AML-193 (cell line): ENCODE measurements at regions not wholly inside any gene's neighbourhood (a gene's known extent, or its start where the extent isn't known, plus 50 kb on each side); places are given as distances from the start of the nearest gene placed in this dataset.
"Not testable (repeated sequence)": the region's sequence is repeated elsewhere in the genome, so short reads cannot be mapped to it uniquely, and the experiment has no call there.

Experiments used
- DNase-seq, 2 experiments: peaks; one replicate each; lab custom pipeline; 2025; lab: John Stamatoyannopoulos, UW

DNA sequence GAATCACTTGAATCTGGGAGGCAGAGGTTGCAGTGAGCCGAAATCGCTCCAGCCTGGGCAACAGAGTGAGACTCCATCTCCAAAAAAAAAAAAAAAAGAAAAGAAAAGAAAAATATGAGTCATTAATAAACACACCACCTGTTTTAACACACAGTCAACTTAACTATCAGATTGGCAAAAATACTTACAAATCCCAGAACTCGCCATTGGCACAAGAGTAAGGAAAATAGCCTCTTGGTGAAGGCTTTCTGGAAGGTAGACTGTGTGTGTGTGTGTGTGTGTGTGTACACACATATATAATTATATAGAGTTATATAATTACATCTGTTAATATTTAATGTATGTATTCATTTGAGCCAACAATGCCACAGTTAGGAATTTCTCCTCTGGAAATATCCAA is 63.7 kb upstream of the UXS1 start:
- no peak for DNase-seq

DNA sequence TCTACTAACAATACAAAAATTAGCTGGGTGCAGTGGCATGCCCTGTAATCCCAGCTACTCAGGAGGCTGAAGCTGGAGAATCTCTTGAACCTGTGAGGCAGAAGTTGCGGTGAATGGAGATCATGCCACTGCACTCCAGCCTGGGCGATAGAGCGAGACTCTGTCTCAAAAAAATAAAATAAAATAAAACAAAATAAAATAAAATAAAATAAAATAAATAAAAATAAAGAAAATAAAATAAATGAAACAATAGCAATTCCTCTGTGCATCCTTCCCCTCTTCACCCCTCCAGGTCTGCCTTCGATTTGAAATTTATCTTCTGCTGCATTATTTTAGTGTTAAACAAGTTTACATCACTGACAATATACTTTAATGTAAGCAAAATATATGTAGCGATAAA is 63.0 kb upstream of the UXS1 start:
- DNase-seq: no peak

DNA sequence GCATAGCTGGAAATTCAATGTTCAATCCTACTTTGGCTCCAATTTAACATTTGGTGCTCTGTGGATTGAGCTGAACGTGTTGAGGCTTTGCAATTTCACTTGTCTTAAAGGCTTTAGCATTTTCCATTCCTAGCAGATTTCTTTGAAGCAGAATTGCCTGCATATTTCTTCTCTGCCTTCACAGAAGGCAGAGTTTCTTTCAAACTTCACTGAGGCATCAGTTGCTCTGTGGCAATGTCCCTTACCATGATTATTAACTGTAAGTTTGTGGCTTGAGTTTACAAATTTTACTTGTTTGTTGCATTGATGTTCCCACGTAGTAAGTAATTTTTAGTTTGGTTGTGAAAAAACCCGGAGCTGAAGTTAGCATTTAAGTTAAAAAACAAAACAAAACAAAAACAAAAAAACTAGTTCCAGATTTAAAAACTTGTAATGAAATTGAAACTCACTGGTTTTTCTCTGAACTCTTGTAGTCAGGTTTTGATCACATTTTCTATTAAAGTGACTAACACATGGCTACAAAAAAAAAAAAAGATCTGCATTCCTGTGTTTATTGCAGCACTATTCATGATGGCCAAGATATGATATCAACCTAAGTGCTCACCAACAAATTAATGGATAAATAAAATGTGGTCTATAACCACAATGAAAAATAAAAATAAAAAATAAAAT is 55.2 kb upstream of the UXS1 start:
- DNase-seq: not testable (repeated sequence)

DNA sequence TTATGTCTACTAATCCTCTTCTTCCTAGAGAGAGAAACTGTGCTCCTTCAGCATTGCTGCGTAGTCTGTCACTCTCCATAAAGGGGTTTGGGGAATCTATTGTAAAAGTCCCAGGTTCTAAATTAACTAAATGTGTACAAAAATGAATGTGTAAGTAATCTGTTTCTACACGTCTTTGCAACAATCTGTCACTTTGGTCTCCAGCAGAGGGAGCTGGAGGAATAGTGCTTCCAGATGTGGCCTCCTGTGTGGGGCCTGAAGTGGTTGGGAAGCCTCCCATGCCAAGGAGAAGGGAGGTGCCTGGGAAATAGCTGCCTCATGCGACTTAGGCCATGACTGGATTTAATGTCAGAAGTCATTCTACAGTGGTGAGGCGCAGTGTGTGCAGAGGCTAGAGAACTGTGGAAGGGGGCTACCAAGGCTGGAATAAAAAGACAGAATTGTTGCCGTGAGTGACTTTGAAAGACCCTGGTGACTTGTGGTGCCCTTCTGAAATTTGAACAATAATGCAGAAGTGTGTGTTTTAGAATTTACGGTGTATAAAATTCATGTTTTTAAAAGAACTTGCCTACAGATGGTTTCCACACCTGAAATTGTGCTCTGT is 54.5 kb upstream of the UXS1 start:
- DNase-seq: not testable (repeated sequence)
